ENCODE measurements at regions not wholly inside any gene's neighbourhood (a gene's known extent, or its start where the extent isn't known, plus 50 kb on each side); places are given as distances from the start of the nearest gene placed in this dataset.

GRCh38 chr12:9345171-9345570, 137.0 kb upstream of the PZP start:
- Histone ChIP-seq H3K27me3 (ENCODE audit: insufficient read depth) (no peaks in the 10 kb centered on the region), H3K79me2 (ENCODE audit: insufficient read depth) (no peaks in the 10 kb centered on the region), H3F3A (replicated peaks; ENCODE audit: insufficient read depth) (no peaks in the 10 kb centered on the region), H4K20me1 (ENCODE audit: insufficient read depth) (no peaks in the 10 kb centered on the region), H3K9me3 (no peaks in the 10 kb centered on the region), H3K4me2 (no peak overlapping the region), H3K4me3 (ENCODE audit: low read depth in 2 of 2, low read length in 1 of 2) (no peak overlapping the region), H3K9ac (no peak overlapping the region), H2AFZ (ENCODE audit: low read depth) (no peak overlapping the region), H3K36me3 (replicated peaks in 1 of 2; ENCODE audit: control insufficient read depth in 1 of 2, insufficient read depth in 2 of 2, low read length in 1 of 2) (no peaks in the 10 kb centered on the region), H3K27ac (ENCODE audit: low read depth in 2 of 2, low read length in 1 of 2) (no peak overlapping the region), H3K9me2 (no peaks in the 10 kb centered on the region), H3K4me1 (ENCODE audit: control insufficient read depth in 1 of 2, insufficient read depth in 2 of 2, low read depth in 1 of 2, low read length in 1 of 2) (no peaks in the 10 kb centered on the region)
- no peak for DNase-seq
- POLR2A ChIA-PET: no interaction called here
- TF ChIP-seq TEAD4 (IDR thresholded peaks at IDR 0.05; ENCODE audit: borderline replicate concordance, insufficient read depth) (no peak), RAD21 (IDR thresholded peaks at IDR 0.05; ENCODE audit: low read length) (no peak), EZH2phosphoT487 (IDR thresholded peaks at IDR 0.05; ENCODE audit: borderline replicate concordance, low read depth) (no peak), ELF1 (IDR thresholded peaks at IDR 0.05) (no peak), FOXM1 (IDR thresholded peaks at IDR 0.05; ENCODE audit: low read depth) (no peak), TAF1 (IDR thresholded peaks at IDR 0.05; ENCODE audit: borderline replicate concordance, low read depth, low read length) (no peak), GABPA (IDR thresholded peaks at IDR 0.05; ENCODE audit: low read depth) (no peak), CHD2 (IDR thresholded peaks at IDR 0.05; ENCODE audit: low read length, partially characterized antibody) (no peak), CTCF (IDR thresholded peaks at IDR 0.05) (no peak), TCF12 (IDR thresholded peaks at IDR 0.05) (no peak), IRF3 (IDR thresholded peaks at IDR 0.05; ENCODE audit: low read depth, low read length) (no peak), MEF2A (IDR thresholded peaks at IDR 0.05; ENCODE audit: borderline replicate concordance, low read depth) (no peak), NRF1 (IDR thresholded peaks at IDR 0.05; ENCODE audit: low read depth, low read length) (no peak)
- TF ChIP-seq, protein P1, sequence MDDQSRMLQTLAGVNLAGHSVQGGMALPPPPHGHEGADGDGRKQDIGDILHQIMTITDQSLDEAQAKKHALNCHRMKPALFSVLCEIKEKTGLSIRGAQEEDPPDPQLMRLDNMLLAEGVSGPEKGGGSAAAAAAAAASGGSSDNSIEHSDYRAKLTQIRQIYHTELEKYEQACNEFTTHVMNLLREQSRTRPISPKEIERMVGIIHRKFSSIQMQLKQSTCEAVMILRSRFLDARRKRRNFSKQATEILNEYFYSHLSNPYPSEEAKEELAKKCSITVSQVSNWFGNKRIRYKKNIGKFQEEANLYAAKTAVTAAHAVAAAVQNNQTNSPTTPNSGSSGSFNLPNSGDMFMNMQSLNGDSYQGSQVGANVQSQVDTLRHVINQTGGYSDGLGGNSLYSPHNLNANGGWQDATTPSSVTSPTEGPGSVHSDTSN (IDR thresholded peaks at IDR 0.05): no peak
- CTCF ChIA-PET: interaction anchor here (0.6 to 1.7 kb wide), 3 partner anchors 13 to 613 kb away, joined by 4 to 5 read pairs (median 5); no protein-coding TSS in a partner anchor

- H3K36me3 ChIP-seq (replicated peaks in 1 of 2; ENCODE audit: control insufficient read depth in 1 of 2, insufficient read depth in 2 of 2, low read length in 1 of 2): no peaks in the 10 kb centered on the region
- ChIA-PET CTCF (interaction anchor here (0.6 to 1.7 kb wide), 3 partner anchors 12 to 613 kb away, joined by 4 to 5 read pairs (median 5); no protein-coding TSS in a partner anchor), POLR2A (no interaction called here)
- H3K9me2 ChIP-seq: no peaks in the 10 kb centered on the region
- WGBS (ENCODE audit: low lambda C conversion rate): 55% methylated on average over 2 of the region's 2 CpGs
- DNase-seq: no peak
- TF ChIP-seq GABPA (IDR thresholded peaks at IDR 0.05; ENCODE audit: low read depth): no peak
- TF ChIP-seq MAX (IDR thresholded peaks at IDR 0.05; ENCODE audit: low read depth): no peak
- no peak for TF ChIP-seq GATA2 (CRISPR knock-in tag; IDR thresholded peaks at IDR 0.05)
- no peak for TF ChIP-seq MXI1 (IDR thresholded peaks at IDR 0.05; ENCODE audit: low read depth, low read length)
- TF ChIP-seq SMC3 (IDR thresholded peaks at IDR 0.05; ENCODE audit: low read depth, low read length): no peak
- TF ChIP-seq RXRA (IDR thresholded peaks at IDR 0.05; ENCODE audit: borderline replicate concordance, low read depth): no peak
- TF ChIP-seq, protein P1 (IDR thresholded peaks at IDR 0.05): no peak
- no peak for TF ChIP-seq NFIC (IDR thresholded peaks at IDR 0.05; ENCODE audit: borderline replicate concordance)
- no peak for TF ChIP-seq ZBTB33 (IDR thresholded peaks at IDR 0.05; ENCODE audit: borderline replicate concordance, low read depth)
- no peak for TF ChIP-seq TEAD4 (IDR thresholded peaks at IDR 0.05; ENCODE audit: borderline replicate concordance, insufficient read depth)
- no peak for TF ChIP-seq EZH2phosphoT487 (IDR thresholded peaks at IDR 0.05; ENCODE audit: borderline replicate concordance, low read depth)
- no peak for TF ChIP-seq ELF1 (IDR thresholded peaks at IDR 0.05)
- no peak overlapping the region for H3K4me2 ChIP-seq
- no peak overlapping the region for H3K4me3 ChIP-seq (ENCODE audit: low read depth in 2 of 2, low read length in 1 of 2)
- H3K4me1 ChIP-seq (ENCODE audit: control insufficient read depth in 1 of 2, insufficient read depth in 2 of 2, low read depth in 1 of 2, low read length in 1 of 2): no peaks in the 10 kb centered on the region
- no peaks in the 10 kb centered on the region for H4K20me1 ChIP-seq (ENCODE audit: insufficient read depth)
- H3K27ac ChIP-seq (ENCODE audit: low read depth in 2 of 2, low read length in 1 of 2): no peak overlapping the region
- no peak overlapping the region for H3K9ac ChIP-seq
- H3F3A ChIP-seq (replicated peaks; ENCODE audit: insufficient read depth): no peaks in the 10 kb centered on the region
- H2AFZ ChIP-seq (ENCODE audit: low read depth): no peak overlapping the region
- no peaks in the 10 kb centered on the region for H3K79me2 ChIP-seq (ENCODE audit: insufficient read depth)
- H3K9me3 ChIP-seq: no peaks in the 10 kb centered on the region
- no peaks in the 10 kb centered on the region for H3K27me3 ChIP-seq (ENCODE audit: insufficient read depth)
Observed at GRCh38 chr12:9344541-9344940, 136.3 kb upstream of the PZP start.
